ENCODE measurements at regions not wholly inside any gene's neighbourhood (a gene's known extent, or its start where the extent isn't known, plus 50 kb on each side); places are given as distances from the start of the nearest gene placed in this dataset.

- CTCF ChIA-PET (ENCODE audit: partially characterized antibody): no interaction called here
Measured at GRCh38 chr4:123749383-123749782, 352.8 kb downstream of the SPRY1 start.

DNA sequence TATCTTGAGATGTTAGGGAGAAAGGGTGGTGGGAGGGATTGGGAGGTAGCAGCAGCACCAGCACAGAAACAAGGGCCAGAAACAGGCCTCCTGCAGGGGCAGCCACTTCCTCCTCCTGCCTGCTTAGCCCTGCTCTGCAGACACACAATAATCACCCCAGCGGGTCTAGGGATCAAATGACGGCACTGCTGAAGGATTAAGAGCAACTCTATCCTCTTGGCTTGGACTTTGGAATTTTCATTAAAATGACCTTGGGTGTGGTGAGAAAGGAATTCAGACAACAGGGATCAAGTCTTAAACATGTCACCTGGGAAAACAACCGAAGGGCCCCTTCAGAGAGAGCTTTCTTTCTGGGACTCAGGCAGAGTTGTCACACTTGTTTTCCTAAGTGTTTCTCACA lies 353.4 kb downstream of the SPRY1 start:
- Mint-ChIP-seq H3K27me3 (peaks cover 1 to 2% of the 10 kb centered on the region in 2 donors), H3K9me3 (peaks cover 0 to 2% (median 0%) of the 10 kb centered on the region in 8 donors), H3K36me3 (no peaks in the 10 kb centered on the region), H3K4me1 (no peaks in the 10 kb centered on the region), H3K4me3 (no peak overlapping the region), H3K27ac (no peak overlapping the region)
- H3K9me3 ChIP-seq (ENCODE audit: control insufficient read depth in 1 of 2, low read length in 2 of 2): no peaks in the 10 kb centered on the region
- H3K4me3 ChIP-seq (ENCODE audit: low read length in 2 of 2): no peak overlapping the region
- CTCF ChIA-PET (ENCODE audit: partially characterized antibody): no interaction called here
- no peaks in the 10 kb centered on the region for H3K36me3 ChIP-seq (ENCODE audit: insufficient read depth, low read length)
- POLR2A ChIA-PET (ENCODE audit: partially characterized antibody): no interaction called here
- no peaks in the 10 kb centered on the region for H3K27me3 ChIP-seq (ENCODE audit: insufficient read depth, low read length)
- intact Hi-C loops (cut with micrococcal nuclease): no loop called here
- no peaks in the 10 kb centered on the region for H3K4me1 ChIP-seq (ENCODE audit: insufficient read depth, low read length)
- no peak for DNase-seq
- H3K27ac ChIP-seq (ENCODE audit: low read depth, low read length): no peak overlapping the region

More at GRCh38 chr4:123749383-123749782, 352.8 kb downstream of the SPRY1 start:
- peaks cover 1 to 4% of the 10 kb centered on the region in 2 donors for H3K27me3 Mint-ChIP-seq
- Histone ChIP-seq H3K4me1 (ENCODE audit: insufficient read depth, low read length) (no peaks in the 10 kb centered on the region), H3K9me3 (ENCODE audit: control insufficient read depth in 1 of 2, low read length in 2 of 2) (no peaks in the 10 kb centered on the region), H3K4me3 (ENCODE audit: low read length in 2 of 2) (no peak overlapping the region), H3K27me3 (ENCODE audit: insufficient read depth, low read length) (no peaks in the 10 kb centered on the region), H3K27ac (ENCODE audit: low read depth, low read length) (no peak overlapping the region), H3K36me3 (ENCODE audit: insufficient read depth, low read length) (no peaks in the 10 kb centered on the region)
- DNase-seq: no peak
- POLR2A ChIA-PET (ENCODE audit: partially characterized antibody): no interaction called here
- intact Hi-C loops (cut with micrococcal nuclease): no loop called here
- H3K4me3 Mint-ChIP-seq: no peak overlapping the region
- H3K36me3 Mint-ChIP-seq: no peaks in the 10 kb centered on the region
- H3K9me3 Mint-ChIP-seq: peaks cover 0 to 2% (median 0%) of the 10 kb centered on the region in 8 donors
- H3K4me1 Mint-ChIP-seq: no peaks in the 10 kb centered on the region
- H3K27ac Mint-ChIP-seq: no peak overlapping the region

DNA sequence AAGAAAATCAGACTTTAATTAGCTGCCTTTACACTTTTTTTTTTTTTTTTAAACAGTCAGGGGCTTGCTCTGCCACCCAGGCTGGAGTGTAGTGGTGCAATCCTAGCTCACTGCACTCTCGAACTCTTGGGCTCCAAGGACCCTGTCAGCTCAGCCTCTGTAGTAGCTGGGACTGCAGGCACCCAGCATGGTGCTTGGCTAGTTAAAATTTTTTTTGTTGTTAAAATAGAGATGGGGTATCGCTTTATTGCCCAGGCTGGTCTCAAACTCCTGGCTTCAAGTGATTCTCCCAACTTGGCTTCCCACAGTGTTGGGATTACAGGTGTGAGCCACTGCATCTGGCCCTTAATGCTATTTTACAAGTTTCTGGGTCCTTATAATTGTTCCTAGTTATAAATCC lies 359.1 kb downstream of the SPRY1 start:
- no peaks in the 10 kb centered on the region for H3K4me1 ChIP-seq (ENCODE audit: insufficient read depth, low read length)
- Mint-ChIP-seq H3K4me3 (no peak overlapping the region), H3K27ac (no peak overlapping the region), H3K27me3 (peaks cover 0 to 1% of the 10 kb centered on the region in 2 donors), H3K4me1 (no peaks in the 10 kb centered on the region), H3K9me3 (peaks cover 0 to 4% (median 0%) of the 10 kb centered on the region in 8 donors), H3K36me3 (no peaks in the 10 kb centered on the region)
- no peaks in the 10 kb centered on the region for H3K27me3 ChIP-seq (ENCODE audit: insufficient read depth, low read length)
- POLR2A ChIA-PET (ENCODE audit: partially characterized antibody): no interaction called here
- CTCF ChIA-PET (ENCODE audit: partially characterized antibody): no interaction called here
- H3K36me3 ChIP-seq (ENCODE audit: insufficient read depth, low read length): no peaks in the 10 kb centered on the region
- DNase-seq: no peak
- H3K4me3 ChIP-seq (ENCODE audit: low read length in 2 of 2): no peak overlapping the region
- no peak overlapping the region for H3K27ac ChIP-seq (ENCODE audit: low read depth, low read length)
- intact Hi-C loops (cut with micrococcal nuclease): no loop called here
- H3K9me3 ChIP-seq (ENCODE audit: control insufficient read depth in 1 of 2, low read length in 2 of 2): no peaks in the 10 kb centered on the region

DNA sequence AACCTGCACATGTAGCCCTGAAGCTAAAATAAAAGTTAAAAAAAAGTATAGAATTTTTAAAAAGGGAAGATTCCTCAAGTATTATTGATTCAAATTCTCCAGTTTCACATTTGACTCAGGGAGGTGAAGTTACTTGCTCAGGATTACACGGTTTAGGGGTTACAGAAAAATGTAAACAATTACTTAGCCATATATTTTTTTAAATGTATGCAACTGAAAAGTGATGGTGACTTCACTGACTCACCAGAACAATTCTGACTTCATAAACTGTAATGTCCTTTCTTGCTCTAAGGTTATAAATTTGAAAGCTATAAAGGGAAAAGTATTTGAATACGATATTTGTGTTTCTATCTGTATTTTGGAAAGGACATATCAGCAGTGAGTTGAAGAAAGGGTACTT lies 371.2 kb downstream of the SPRY1 start:
- intact Hi-C loops (cut with micrococcal nuclease): no loop called here
- Mint-ChIP-seq H3K27me3 (peaks cover 0 to 3% of the 10 kb centered on the region in 2 donors), H3K27ac (no peak overlapping the region), H3K4me1 (no peaks in the 10 kb centered on the region), H3K4me3 (no peak overlapping the region), H3K36me3 (no peaks in the 10 kb centered on the region), H3K9me3 (peaks cover 0 to 8% (median 1%) of the 10 kb centered on the region in 8 donors)
- ChIA-PET POLR2A (ENCODE audit: partially characterized antibody) (no interaction called here), CTCF (ENCODE audit: partially characterized antibody) (no interaction called here)
- H3K9me3 ChIP-seq (ENCODE audit: control insufficient read depth in 1 of 2, low read length in 2 of 2): no peaks in the 10 kb centered on the region
- H3K27me3 ChIP-seq (ENCODE audit: insufficient read depth, low read length): no peaks in the 10 kb centered on the region
- no peaks in the 10 kb centered on the region for H3K4me1 ChIP-seq (ENCODE audit: insufficient read depth, low read length)
- no peaks in the 10 kb centered on the region for H3K36me3 ChIP-seq (ENCODE audit: insufficient read depth, low read length)
- H3K27ac ChIP-seq (ENCODE audit: low read depth, low read length): no peak overlapping the region
- H3K4me3 ChIP-seq (ENCODE audit: low read length in 2 of 2): no peak overlapping the region
- no peak for DNase-seq

DNA sequence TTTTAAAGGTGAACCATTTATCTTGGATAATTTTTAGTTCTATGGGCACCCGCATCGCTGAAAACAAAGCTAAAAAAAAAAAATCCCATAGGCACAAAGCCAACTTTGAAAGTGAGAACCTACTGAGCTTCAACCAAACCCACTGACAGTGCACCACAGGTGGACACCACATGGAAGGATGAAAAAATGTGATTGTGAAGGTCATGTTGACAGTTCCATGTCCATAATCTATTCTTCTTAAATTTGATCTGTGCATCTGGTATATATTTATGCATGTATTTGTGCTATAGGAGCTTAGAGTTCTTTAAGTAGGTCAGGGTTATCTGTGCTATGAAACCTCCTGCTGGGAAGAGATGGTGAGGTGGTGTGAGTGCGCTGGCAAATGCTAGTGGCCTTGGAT lies 374.3 kb downstream of the SPRY1 start:
- Histone ChIP-seq H3K27me3 (ENCODE audit: insufficient read depth, low read length) (no peaks in the 10 kb centered on the region), H3K4me1 (ENCODE audit: insufficient read depth, low read length) (no peaks in the 10 kb centered on the region), H3K4me3 (ENCODE audit: low read length in 2 of 2) (no peak overlapping the region), H3K36me3 (ENCODE audit: insufficient read depth, low read length) (no peaks in the 10 kb centered on the region), H3K27ac (ENCODE audit: low read depth, low read length) (no peak overlapping the region), H3K9me3 (ENCODE audit: control insufficient read depth in 1 of 2, low read length in 2 of 2) (no peaks in the 10 kb centered on the region)
- H3K9me3 Mint-ChIP-seq: peaks cover 0 to 8% (median 1%) of the 10 kb centered on the region in 8 donors
- H3K27ac Mint-ChIP-seq: no peak overlapping the region
- CTCF ChIA-PET (ENCODE audit: partially characterized antibody): no interaction called here
- no peaks in the 10 kb centered on the region for H3K36me3 Mint-ChIP-seq
- DNase-seq: no peak
- H3K4me1 Mint-ChIP-seq: no peaks in the 10 kb centered on the region
- peaks cover 0 to 3% of the 10 kb centered on the region in 2 donors for H3K27me3 Mint-ChIP-seq
- POLR2A ChIA-PET (ENCODE audit: partially characterized antibody): no interaction called here
- intact Hi-C loops (cut with micrococcal nuclease): no loop called here
- H3K4me3 Mint-ChIP-seq: no peak overlapping the region

DNA sequence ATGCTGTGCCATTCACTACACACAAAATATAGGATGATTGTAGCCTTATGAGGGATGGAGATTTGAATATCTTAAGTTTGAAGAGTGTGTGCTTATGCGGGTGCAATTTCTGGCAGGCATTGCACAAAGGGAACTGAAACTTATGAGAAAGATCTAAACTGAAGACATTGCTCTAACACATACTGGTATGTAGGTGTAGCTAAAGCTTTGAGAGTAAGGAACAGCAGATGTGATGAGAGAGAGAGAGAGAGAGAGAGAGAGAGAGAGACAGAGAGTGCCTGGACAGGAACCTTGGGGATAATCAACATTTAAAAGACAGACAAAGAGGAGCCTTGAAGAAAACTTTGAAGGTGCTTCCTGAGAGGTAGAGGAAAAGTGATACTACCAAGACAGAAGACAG lies 379.7 kb downstream of the SPRY1 start:
- no peaks in the 10 kb centered on the region for H3K9me3 ChIP-seq (ENCODE audit: control insufficient read depth in 1 of 2, low read length in 2 of 2)
- no peaks in the 10 kb centered on the region for H3K36me3 ChIP-seq (ENCODE audit: insufficient read depth, low read length)
- no peak overlapping the region for H3K27ac Mint-ChIP-seq
- no peak overlapping the region for H3K4me3 ChIP-seq (ENCODE audit: low read length in 2 of 2)
- no peak for DNase-seq
- H3K27ac ChIP-seq (ENCODE audit: low read depth, low read length): no peak overlapping the region
- peaks cover 0 to 8% (median under 1%) of the 10 kb centered on the region in 8 donors for H3K9me3 Mint-ChIP-seq
- no peak overlapping the region for H3K4me3 Mint-ChIP-seq
- intact Hi-C loops (cut with micrococcal nuclease): no loop called here
- POLR2A ChIA-PET (ENCODE audit: partially characterized antibody): no interaction called here
- no peaks in the 10 kb centered on the region for H3K36me3 Mint-ChIP-seq
- no peaks in the 10 kb centered on the region for H3K4me1 Mint-ChIP-seq
- H3K27me3 ChIP-seq (ENCODE audit: insufficient read depth, low read length): no peaks in the 10 kb centered on the region
- CTCF ChIA-PET (ENCODE audit: partially characterized antibody): no interaction called here
- H3K27me3 Mint-ChIP-seq: peaks cover 0 to 2% of the 10 kb centered on the region in 2 donors
- no peaks in the 10 kb centered on the region for H3K4me1 ChIP-seq (ENCODE audit: insufficient read depth, low read length)

- no peaks in the 10 kb centered on the region for H3K27me3 Mint-ChIP-seq
Measured at GRCh38 chr4:123777373-123777772, 380.8 kb downstream of the SPRY1 start.

GRCh38 chr4:123783151-123783790 lies 386.7 kb downstream of the SPRY1 start:
- Histone ChIP-seq H3K27ac (ENCODE audit: low read depth, low read length) (no peak overlapping the region), H3K36me3 (ENCODE audit: insufficient read depth, low read length) (no peaks in the 10 kb centered on the region), H3K4me3 (ENCODE audit: low read length in 2 of 2) (no peak overlapping the region), H3K27me3 (ENCODE audit: insufficient read depth, low read length) (no peaks in the 10 kb centered on the region), H3K4me1 (ENCODE audit: insufficient read depth, low read length) (no peaks in the 10 kb centered on the region), H3K9me3 (ENCODE audit: control insufficient read depth in 1 of 2, low read length in 2 of 2) (no peaks in the 10 kb centered on the region)
- Mint-ChIP-seq H3K36me3 (no peaks in the 10 kb centered on the region), H3K4me3 (no peak overlapping the region), H3K27me3 (no peaks in the 10 kb centered on the region), H3K27ac (no peak overlapping the region), H3K9me3 (peaks cover 0 to 7% (median 0%) of the 10 kb centered on the region in 8 donors), H3K4me1 (no peaks in the 10 kb centered on the region)
- intact Hi-C loops (cut with micrococcal nuclease): no loop called here
- CTCF ChIA-PET (ENCODE audit: partially characterized antibody): no interaction called here
- DNase-seq: no peak
- POLR2A ChIA-PET (ENCODE audit: partially characterized antibody): no interaction called here

More at GRCh38 chr4:123777373-123777772, 380.8 kb downstream of the SPRY1 start:
- ChIA-PET POLR2A (ENCODE audit: partially characterized antibody) (no interaction called here), CTCF (ENCODE audit: partially characterized antibody) (no interaction called here)
- H3K27ac Mint-ChIP-seq: no peak overlapping the region
- H3K4me1 ChIP-seq (ENCODE audit: insufficient read depth, low read length): no peaks in the 10 kb centered on the region
- H3K27ac ChIP-seq (ENCODE audit: low read depth, low read length): no peak overlapping the region
- no peak for DNase-seq
- peaks cover 0 to 6% (median 0%) of the 10 kb centered on the region in 8 donors for H3K9me3 Mint-ChIP-seq
- H3K9me3 ChIP-seq (ENCODE audit: control insufficient read depth in 1 of 2, low read length in 2 of 2): no peaks in the 10 kb centered on the region
- H3K4me1 Mint-ChIP-seq: no peaks in the 10 kb centered on the region
- no peaks in the 10 kb centered on the region for H3K36me3 ChIP-seq (ENCODE audit: insufficient read depth, low read length)
- no peaks in the 10 kb centered on the region for H3K36me3 Mint-ChIP-seq
- H3K4me3 Mint-ChIP-seq: no peak overlapping the region
- H3K4me3 ChIP-seq (ENCODE audit: low read length in 2 of 2): no peak overlapping the region
- H3K27me3 ChIP-seq (ENCODE audit: insufficient read depth, low read length): no peaks in the 10 kb centered on the region
- intact Hi-C loops (cut with micrococcal nuclease): no loop called here
